DOHH2 (cell line): ENCODE measurements at regions not wholly inside any gene's neighbourhood (a gene's known extent, or its start where the extent isn't known, plus 50 kb on each side); places are given as distances from the start of the nearest gene placed in this dataset.

Experiments used
- CTCF ChIP-seq: fragments of 200-600 bp; sonication (generic); IDR thresholded peaks from one replicate; pipeline ENCODE4 v1.5.1; 2014; ENCODE audit warnings: antibody characterized with exemption, mild to moderate bottlenecking, low read depth, low read length; ENCODE audit not compliant: poor library complexity, severe bottlenecking
- EZH2phosphoT487 ChIP-seq: fragments of 200-600 bp; sonication (generic); IDR thresholded peaks from 2 replicates; pipeline ENCODE4 v1.6.1; 2017; ENCODE audit warnings: borderline replicate concordance, mild to moderate bottlenecking, antibody characterized with exemption, low read length, moderate library complexity, mixed read lengths

GRCh38 chr19:30682146-30682998, 310.2 kb downstream of the ZNF536 start:
- no peak for TF ChIP-seq CTCF
- no peak for TF ChIP-seq EZH2phosphoT487
